Chondrocyte (in vitro differentiated cells): ENCODE measurements at regions not wholly inside any gene's neighbourhood (a gene's known extent, or its start where the extent isn't known, plus 50 kb on each side); places are given as distances from the start of the nearest gene placed in this dataset.

Experiments
- DNase-seq: peaks from one replicate; pipeline ENCODE4 v3.0.0; 2021; ENCODE audit warnings: mixed read lengths, low spot score
- H3K27ac Mint-ChIP-seq: one replicate; pipeline ENCODE4 v1.8.0; 2021; ENCODE audit warnings: mild to moderate bottlenecking, moderate library complexity, mixed read lengths; ENCODE audit not compliant: unreplicated experiment
- H3K27me3 Mint-ChIP-seq: 2 replicates; pipeline ENCODE4 v1.8.0; 2021; ENCODE audit warnings: low read depth, mixed read lengths
- H3K36me3 Mint-ChIP-seq: 2 replicates; pipeline ENCODE4 v1.8.0; 2021; ENCODE audit warnings: low read depth, mixed read lengths
- H3K4me1 Mint-ChIP-seq: 2 replicates; pipeline ENCODE4 v1.8.0; 2021; ENCODE audit warnings: low read depth, mild to moderate bottlenecking, mixed read lengths
- H3K4me3 Mint-ChIP-seq: one replicate; pipeline ENCODE4 v1.8.0; 2021; ENCODE audit warnings: mild to moderate bottlenecking, moderate library complexity, mixed read lengths; ENCODE audit not compliant: unreplicated experiment
- H3K9me3 Mint-ChIP-seq: 2 replicates; pipeline ENCODE4 v1.8.0; 2021; ENCODE audit warnings: low read depth, mixed read lengths
- CTCF ChIP-seq: fragments of 200-600 bp; sonication (generic); IDR thresholded peaks from 2 replicates; pipeline ENCODE4 v1.5.0; 2021; ENCODE audit warnings: antibody characterized with exemption, mild to moderate bottlenecking, moderate library complexity

DNA sequence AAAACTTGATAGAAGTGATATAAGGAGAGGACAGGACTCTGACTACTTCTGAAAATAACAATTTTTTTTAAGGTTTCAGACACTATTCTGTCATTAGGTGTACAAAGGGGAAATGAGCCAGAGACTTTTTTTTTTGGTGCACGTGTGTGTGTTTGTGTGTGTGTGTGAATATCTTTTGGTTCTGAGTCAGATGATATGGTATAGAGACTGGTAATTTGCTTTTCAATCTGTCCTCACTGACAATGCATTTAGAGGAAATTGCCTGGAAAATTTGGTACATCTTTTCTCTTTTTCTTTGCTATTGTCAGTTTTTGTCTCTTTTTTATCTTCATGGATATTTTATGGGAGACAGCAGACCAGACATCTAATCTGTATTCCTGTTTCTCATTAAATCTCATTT, 59.3 kb downstream of the DDIT4L start:
- no peak overlapping the region for H3K4me3 Mint-ChIP-seq
- H3K9me3 Mint-ChIP-seq: no peaks in the 10 kb centered on the region
- no peaks in the 10 kb centered on the region for H3K36me3 Mint-ChIP-seq
- no peak for DNase-seq
- no peak for TF ChIP-seq CTCF
- no peaks in the 10 kb centered on the region for H3K27me3 Mint-ChIP-seq
- H3K4me1 Mint-ChIP-seq: no peaks in the 10 kb centered on the region
- H3K27ac Mint-ChIP-seq: no peak overlapping the region

DNA sequence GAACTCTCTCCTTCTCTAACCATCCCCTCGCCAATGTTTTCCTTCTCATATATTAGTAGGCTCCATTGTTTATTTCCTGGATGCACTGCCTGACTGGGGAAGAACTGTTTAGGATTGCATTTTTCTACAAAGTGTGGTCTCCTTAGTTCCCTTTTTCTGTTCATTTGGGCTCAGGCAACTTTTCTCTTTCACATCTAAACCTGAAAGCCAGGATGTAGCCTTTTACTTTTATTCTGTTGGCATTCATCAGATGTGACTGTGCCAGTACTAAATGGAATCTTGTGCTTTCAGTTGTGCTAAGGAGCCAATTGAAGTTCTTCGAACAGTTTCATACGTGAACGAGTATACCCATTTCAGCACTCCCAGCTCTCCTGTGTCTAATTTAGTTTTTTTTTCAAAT, 59.8 kb downstream of the DDIT4L start:
- DNase-seq: no peak
- Mint-ChIP-seq H3K4me1 (no peaks in the 10 kb centered on the region), H3K4me3 (no peak overlapping the region), H3K27ac (no peak overlapping the region), H3K27me3 (no peaks in the 10 kb centered on the region), H3K36me3 (no peaks in the 10 kb centered on the region), H3K9me3 (peaks cover under 1% of the 10 kb centered on the region)
- TF ChIP-seq CTCF: no peak

GRCh38 chr4:100129774-100130173, 60.5 kb downstream of the DDIT4L start:
- H3K27me3 Mint-ChIP-seq: no peaks in the 10 kb centered on the region
- H3K27ac Mint-ChIP-seq: no peak overlapping the region
- H3K4me1 Mint-ChIP-seq: no peaks in the 10 kb centered on the region
- no peak for TF ChIP-seq CTCF
- peaks cover 7% of the 10 kb centered on the region for H3K9me3 Mint-ChIP-seq
- H3K36me3 Mint-ChIP-seq: peaks cover 3% of the 10 kb centered on the region
- DNase-seq: no peak
- H3K4me3 Mint-ChIP-seq: no peak overlapping the region

DNA sequence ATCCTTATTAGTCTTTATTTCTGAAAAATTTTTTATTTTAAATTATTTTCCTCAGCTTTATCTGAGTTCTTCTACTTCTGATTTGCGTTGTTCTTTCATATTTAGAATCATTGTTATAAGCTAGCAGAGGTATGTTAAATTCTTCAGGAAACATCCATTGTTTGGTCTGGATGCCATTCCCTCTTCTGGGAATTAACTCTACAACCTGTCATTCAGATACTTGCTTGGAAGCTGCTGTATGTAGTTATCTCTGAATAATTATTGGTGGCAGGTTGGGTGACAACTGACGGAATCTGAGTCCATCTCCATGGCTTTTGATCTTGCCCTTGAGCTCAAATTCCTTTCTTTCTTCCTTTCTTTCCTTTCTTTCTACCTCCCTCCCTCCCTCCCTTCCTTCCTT, 61.9 kb downstream of the DDIT4L start:
- Mint-ChIP-seq H3K27me3 (no peaks in the 10 kb centered on the region), H3K4me1 (no peaks in the 10 kb centered on the region), H3K9me3 (peaks cover 11% of the 10 kb centered on the region), H3K27ac (no peak overlapping the region), H3K4me3 (no peak overlapping the region), H3K36me3 (peaks cover 4% of the 10 kb centered on the region)
- TF ChIP-seq CTCF: no peak
- DNase-seq: no peak

DNA sequence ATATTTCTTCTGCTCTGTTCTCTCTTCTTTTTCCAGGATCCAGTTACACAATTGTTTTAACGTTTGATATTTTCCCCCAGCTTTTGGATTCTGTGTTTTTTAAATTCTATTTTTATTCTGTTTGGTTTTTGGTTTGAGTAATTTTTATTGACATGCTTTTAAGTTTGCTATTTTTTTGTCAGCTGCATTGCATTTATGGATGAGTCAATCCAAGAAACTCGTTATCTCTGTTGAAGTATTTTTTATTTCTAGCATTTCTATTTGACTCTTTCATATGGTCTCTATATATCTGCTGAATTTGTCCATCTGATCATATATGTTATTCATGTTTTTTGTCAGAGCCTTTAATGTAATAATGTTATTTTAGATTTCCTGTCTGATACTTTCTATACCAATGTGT, 65.6 kb downstream of the DDIT4L start:
- DNase-seq: no peak
- Mint-ChIP-seq H3K4me1 (no peaks in the 10 kb centered on the region), H3K4me3 (no peak overlapping the region), H3K27me3 (no peaks in the 10 kb centered on the region), H3K27ac (no peak overlapping the region), H3K9me3 (peaks cover 14% of the 10 kb centered on the region), H3K36me3 (peaks cover 4% of the 10 kb centered on the region)
- TF ChIP-seq CTCF: no peak
